Endothelial cell of hepatic sinusoid (primary cell): ENCODE measurements at regions not wholly inside any gene's neighbourhood (a gene's known extent, or its start where the extent isn't known, plus 50 kb on each side); places are given as distances from the start of the nearest gene placed in this dataset.

Experiments used
- in situ Hi-C: cut with HindIII; loops from 2 replicates; pipeline ENCODE4 v1.10.0; 2017; ENCODE audit warnings: low sequenced_read_pairs

DNA sequence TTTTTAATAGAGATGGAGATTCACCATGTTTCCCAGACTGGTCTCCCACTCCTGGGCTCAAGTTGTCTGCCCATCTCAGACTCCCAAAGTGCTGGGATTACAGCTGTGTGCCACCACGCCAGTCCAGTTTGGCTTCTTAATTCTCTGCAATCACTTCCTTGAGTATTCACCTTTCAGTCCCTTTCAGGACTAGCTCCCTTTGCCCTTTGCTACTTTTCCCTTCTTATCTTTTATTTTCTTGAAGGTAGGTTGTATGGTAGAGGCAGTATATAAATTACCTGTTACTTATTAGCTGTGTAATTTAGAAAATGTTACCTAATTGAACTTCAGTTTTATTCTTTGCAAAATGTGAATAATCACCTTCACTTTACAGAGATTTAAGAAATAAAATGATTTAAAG lies 285.8 kb downstream of the FGF9 start:
- in situ Hi-C loops, result no loop called here

GRCh38 chr13:21957833-21958232 lies 287.0 kb downstream of the FGF9 start:
- in situ Hi-C loops, result no loop called here

DNA sequence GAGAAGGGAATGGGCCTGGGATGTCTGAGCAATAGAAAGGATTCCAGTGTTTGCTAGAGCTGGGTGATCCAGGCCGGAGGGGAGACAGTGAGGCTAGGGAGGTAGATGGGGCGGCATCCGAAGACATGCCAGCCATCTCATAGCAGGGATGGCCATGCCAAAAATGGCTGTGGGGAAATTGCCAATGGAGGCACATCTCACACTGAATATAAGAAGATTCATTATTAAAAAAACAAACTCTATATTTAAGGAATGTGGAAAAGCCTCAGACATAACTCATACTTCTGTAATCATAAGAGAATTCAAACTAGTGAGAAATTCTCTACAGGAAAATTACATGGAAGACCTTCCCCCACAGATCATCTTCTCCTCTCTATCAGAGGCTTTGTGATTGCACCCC lies 289.2 kb downstream of the FGF9 start:
- in situ Hi-C loops, result no loop called here

- in situ Hi-C loops, result no loop called here
Measured at GRCh38 chr13:21964686-21965085, 293.8 kb downstream of the FGF9 start.

- in situ Hi-C loops, result no loop called here
Measured at GRCh38 chr13:21965095-21965494, 294.2 kb downstream of the FGF9 start.

GRCh38 chr13:21966014-21966413 lies 295.1 kb downstream of the FGF9 start:
- in situ Hi-C loops, result no loop called here

DNA sequence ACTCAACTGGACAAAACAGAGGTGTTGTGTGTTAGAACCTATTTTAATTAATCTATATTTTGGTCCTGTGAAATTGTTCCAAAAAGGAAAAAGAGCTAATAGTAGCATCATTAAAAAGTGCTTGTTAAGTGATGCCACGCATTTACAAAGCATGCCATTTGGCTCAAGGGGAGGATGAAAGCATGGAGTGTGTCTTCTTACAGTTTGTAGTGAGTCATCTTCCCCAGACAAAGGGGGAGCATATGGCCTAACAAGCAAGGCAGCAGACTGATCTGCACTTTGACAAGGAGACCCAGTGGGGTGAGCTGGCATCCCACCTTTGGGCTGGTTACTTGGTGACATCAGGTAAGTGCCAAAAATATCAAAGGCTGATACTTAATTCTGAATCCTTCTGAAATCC lies 297.0 kb downstream of the FGF9 start:
- in situ Hi-C loops, result no loop called here

GRCh38 chr13:21970172-21970571 lies 299.3 kb downstream of the FGF9 start:
- in situ Hi-C loops, result no loop called here

DNA sequence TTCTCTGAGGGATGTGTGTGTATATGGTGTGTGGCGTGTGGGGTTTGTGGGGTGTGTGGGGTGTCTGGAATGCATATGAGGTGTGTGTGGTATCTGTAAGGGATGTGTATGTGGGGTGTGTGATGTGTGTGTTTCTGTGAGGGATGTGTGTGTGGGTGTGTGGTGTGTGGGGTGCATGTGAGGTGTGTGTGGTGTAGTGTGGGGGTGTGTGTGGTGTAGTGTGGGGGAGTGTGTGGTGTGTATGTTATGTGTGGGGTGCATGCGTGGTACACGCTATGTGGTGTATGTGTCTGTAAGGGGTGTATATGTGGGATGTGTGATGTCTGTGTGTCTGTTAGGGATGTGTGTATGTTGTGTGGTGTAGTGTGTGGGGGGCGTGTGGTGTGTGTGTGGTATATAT lies 300.0 kb downstream of the FGF9 start:
- in situ Hi-C loops, result no loop called here

GRCh38 chr13:21971662-21972621 lies 301.1 kb downstream of the FGF9 start:
- in situ Hi-C loops, result no loop called here

DNA sequence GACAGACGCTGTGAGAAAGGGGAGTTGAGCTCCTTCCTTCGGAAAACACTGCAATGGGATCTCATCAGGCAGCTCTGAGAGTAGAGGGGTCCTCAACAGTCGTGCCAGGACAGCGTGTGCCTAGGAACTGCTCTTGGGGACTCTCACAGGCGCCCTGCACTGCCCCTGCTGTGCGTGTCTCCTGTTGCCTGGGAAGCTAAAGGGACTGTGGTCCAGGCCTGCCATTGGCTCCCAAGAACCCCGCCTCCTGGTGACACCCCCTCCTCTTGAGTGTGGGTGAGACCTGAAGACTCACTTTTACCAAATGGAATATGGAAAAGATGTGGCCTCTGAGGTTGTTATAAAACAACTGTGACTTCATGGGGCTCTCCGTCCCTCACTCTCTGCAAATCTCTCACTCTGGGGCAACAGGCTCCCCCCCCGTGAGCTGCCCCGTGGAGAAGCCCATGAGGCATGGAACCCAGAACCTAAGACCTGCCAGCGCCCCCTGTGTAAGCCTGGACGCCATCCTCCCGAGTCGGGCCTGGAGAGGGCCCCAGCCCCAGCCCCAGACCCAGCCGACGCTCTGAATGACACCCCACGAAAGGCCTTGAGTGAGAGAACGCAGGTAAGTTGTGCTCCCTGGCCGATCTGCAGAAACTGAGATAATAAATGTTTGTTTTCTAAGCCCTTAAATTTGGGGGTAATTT lies 302.7 kb downstream of the FGF9 start:
- in situ Hi-C loops, result no loop called here

DNA sequence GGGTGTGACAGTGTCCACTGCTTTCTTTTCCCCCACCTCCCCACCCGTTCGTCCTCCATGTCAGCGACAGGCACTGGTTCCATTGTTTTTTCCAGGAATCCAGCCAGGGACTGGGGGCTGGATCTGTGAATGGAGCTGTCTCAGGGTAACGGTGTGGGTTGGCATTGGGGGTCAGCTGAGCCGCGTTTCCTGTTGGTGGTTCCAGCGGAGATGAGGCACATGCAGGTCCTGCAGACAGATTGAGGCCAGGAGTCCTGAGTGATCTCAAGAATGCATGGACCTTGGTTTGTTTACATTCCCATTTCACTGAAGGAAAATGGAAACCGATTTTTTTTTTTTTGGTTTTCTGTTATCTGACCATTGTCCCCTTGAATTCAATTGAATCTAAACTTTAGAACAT lies 303.9 kb downstream of the FGF9 start:
- in situ Hi-C loops, result no loop called here

DNA sequence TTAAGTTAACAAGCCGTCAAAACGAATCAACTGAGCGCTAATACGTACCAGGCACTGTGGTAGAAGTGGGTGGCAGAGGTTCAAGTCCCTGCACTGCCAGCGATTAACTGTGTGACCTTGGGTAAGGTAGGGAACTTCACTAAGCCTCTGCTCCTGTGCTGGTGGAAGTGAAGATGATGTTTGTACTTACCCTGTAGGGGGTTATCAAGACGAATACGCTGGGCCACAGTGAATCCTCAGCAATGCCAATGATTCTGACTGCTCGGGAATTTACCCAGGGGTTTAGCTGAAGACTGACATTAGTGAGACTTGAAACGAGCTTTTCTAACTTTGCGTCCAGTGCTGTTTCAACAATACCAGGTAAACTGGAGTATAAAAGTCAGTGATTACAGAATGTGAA lies 305.3 kb downstream of the FGF9 start:
- in situ Hi-C loops, result no loop called here

GRCh38 chr13:21979161-21979806 lies 308.4 kb downstream of the FGF9 start:
- in situ Hi-C loops, result no loop called here

DNA sequence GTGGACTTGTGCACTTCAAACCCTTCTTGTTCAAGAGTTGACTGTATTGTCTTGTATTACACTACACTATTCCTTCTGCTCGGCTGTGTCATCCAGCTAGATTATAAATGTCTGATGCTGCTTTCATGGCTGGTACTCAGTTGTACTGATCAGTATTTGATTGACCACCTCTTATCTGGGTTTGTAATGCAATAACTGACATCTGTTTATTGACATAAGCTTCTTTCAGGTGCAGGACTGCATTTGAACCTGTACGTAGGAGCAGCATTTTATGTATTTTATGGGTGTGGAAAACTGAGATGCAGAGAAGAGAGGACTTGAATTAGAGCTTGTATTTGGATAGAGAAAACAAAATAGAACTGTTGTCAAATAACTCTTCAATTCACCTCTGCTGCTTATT lies 309.2 kb downstream of the FGF9 start:
- in situ Hi-C loops, result no loop called here

DNA sequence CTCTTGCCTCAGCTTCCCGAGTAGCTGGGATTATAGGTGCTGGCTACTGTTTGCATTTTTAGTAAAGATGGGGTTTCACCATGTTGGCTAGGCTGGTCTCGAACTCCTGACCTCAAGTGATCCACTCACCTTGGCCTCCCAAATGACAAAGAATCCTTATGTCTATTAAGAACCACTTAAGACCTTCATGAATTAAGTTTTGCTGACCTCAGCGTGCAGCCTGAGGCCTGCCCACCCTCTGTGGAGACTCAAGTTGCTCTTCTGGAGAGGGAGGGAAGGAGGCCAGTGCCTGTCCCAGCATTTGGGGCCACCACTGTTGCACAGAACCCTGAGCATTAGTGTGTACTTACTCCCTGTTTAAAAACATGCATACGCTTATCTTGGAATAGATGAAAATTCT lies 313.3 kb downstream of the FGF9 start:
- in situ Hi-C loops, result no loop called here

- in situ Hi-C loops, result no loop called here
Measured at GRCh38 chr13:21986602-21987001, 315.7 kb downstream of the FGF9 start.

GRCh38 chr13:21987793-21988192 lies 316.9 kb downstream of the FGF9 start:
- in situ Hi-C loops, result no loop called here

- in situ Hi-C loops, result no loop called here
Measured at GRCh38 chr13:21988624-21989023, 317.8 kb downstream of the FGF9 start.

GRCh38 chr13:21996049-21996448 lies 325.2 kb downstream of the FGF9 start:
- in situ Hi-C loops, result no loop called here

DNA sequence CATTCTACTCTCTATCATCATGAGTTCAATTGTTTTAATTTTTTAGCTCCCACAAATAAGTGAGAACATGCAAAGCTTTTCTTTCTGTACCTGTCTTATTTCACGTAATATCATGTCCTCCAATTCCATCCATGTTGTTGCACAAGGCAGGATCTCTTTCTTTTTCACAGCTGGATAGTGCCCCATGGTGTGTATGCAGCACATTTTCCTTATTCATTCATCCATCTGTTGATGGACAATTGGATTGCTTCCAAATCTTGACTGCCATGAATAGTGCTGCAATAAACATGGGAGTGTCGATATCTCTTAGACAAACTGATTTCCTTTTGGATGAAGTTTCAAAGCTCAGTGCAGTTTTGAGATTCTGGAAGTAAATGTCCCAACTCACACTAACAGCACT lies 326.9 kb downstream of the FGF9 start:
- in situ Hi-C loops, result no loop called here
